ENCODE measurements at regions not wholly inside any gene's neighbourhood (a gene's known extent, or its start where the extent isn't known, plus 50 kb on each side); places are given as distances from the start of the nearest gene placed in this dataset.
"Not testable (repeated sequence)": the region's sequence is repeated elsewhere in the genome, so short reads cannot be mapped to it uniquely, and the experiment has no call there.

DNA sequence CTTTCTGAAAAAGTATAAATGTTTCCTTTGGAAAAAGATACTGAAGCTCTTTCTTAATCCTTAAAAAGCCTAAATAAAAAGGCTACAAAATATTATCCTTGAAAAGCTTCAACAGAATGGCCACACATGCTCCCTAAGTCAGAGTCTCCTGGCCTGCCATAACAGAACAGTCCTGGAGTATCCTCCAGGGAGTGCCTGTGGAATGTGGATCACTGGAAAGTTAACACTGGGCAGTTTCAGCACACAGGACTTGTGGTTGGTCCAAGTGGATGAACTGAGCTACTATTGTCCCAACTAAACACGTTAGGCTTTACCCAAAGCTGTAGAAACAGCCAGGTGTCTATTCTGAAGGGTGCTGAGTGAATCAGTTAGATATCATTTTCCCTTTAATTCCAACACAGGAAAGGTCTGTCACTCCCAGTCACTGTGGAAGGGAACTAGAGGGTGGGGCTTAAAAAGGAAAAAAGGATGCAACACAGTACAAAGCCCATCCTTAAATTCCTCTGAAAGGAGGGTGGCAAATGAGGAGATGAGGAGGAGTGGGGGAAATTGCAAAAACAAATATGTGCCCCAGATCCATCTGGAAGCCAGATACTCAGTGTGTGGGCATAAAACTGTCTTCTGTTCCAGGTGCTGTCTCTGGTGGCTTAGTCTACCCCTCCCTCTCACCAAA, 196.3 kb upstream of the SPAG17 start:
- DNase-seq (ENCODE audit: low spot score in 2 of 2): peak in 1 of 2 donors; percentile 17
- no peaks in the 10 kb centered on the region for H3K36me3 ChIP-seq
- no peaks in the 10 kb centered on the region for H3K27me3 ChIP-seq
- H3K27ac ChIP-seq: no peak overlapping the region
- TF ChIP-seq EP300 (IDR thresholded peaks at IDR 0.05): no peak
- TF ChIP-seq, protein P1, sequence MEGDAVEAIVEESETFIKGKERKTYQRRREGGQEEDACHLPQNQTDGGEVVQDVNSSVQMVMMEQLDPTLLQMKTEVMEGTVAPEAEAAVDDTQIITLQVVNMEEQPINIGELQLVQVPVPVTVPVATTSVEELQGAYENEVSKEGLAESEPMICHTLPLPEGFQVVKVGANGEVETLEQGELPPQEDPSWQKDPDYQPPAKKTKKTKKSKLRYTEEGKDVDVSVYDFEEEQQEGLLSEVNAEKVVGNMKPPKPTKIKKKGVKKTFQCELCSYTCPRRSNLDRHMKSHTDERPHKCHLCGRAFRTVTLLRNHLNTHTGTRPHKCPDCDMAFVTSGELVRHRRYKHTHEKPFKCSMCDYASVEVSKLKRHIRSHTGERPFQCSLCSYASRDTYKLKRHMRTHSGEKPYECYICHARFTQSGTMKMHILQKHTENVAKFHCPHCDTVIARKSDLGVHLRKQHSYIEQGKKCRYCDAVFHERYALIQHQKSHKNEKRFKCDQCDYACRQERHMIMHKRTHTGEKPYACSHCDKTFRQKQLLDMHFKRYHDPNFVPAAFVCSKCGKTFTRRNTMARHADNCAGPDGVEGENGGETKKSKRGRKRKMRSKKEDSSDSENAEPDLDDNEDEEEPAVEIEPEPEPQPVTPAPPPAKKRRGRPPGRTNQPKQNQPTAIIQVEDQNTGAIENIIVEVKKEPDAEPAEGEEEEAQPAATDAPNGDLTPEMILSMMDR (IDR thresholded peaks at IDR 0.05): no peak
- no peak for TF ChIP-seq POLR2A (IDR thresholded peaks at IDR 0.05)
- H3K9me3 ChIP-seq: peaks cover 0 to 7% (median 0%) of the 10 kb centered on the region in 4 donors
- no peak overlapping the region for H3K4me3 ChIP-seq
- H3K4me1 ChIP-seq: no peaks in the 10 kb centered on the region
- WGBS, 2 donors: 44 to 47% methylated on average over 1 of the region's 1 CpG

DNA sequence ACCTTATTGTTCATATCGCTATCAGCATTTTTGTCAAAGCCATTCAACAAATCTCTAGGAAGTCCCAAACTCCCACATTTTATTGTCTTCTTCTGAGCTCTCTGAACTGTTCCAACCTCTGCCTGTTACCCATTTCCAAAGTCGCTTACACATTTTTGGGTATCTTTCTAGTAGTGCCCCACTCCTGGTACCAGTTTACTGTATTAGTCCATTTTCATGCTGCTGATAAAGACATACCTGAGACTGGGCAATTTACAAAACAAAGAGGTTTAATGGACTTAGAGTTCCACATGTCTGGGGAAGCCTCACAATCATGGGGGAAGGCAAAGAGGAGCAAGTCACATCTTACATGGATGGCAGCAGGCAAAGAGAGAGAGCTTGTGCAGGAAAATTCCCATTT, 192.2 kb upstream of the SPAG17 start:
- H3K9me3 ChIP-seq: peaks cover 0 to 39% (median under 1%) of the 10 kb centered on the region in 4 donors
- DNase-seq (ENCODE audit: low spot score in 2 of 2); H3K36me3 ChIP-seq; H3K27ac ChIP-seq; H3K27me3 ChIP-seq; H3K4me3 ChIP-seq; H3K4me1 ChIP-seq: not testable (repeated sequence)
- 98 to 99% methylated on average over 2 of the region's 2 CpGs for WGBS, 2 donors

DNA sequence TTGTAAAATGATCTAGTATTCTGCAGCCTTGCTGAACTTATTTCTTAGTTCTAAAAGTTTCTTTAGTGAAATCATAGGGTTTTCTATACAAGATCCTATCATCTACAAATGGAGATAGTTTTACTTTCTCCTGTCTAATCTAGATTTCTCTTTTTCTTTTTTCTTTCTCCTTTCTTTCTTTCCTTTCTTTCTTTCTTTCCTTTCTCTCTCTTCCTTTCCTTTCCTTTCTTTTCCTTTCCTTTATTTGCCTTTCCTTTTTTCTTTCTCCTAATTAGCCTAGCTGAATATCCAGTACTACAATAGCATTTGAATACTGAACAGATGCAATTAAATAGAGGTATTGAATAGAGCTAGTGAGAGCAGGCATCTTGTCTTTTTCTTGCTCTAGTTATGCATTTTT, 186.6 kb upstream of the SPAG17 start:
- H3K36me3 ChIP-seq: no peaks in the 10 kb centered on the region
- H3K4me1 ChIP-seq: no peaks in the 10 kb centered on the region
- no peaks in the 10 kb centered on the region for H3K27me3 ChIP-seq
- no peak overlapping the region for H3K4me3 ChIP-seq
- DNase-seq (ENCODE audit: low spot score in 2 of 2): no peak
- peaks cover 0 to 64% (median 3%) of the 10 kb centered on the region in 4 donors for H3K9me3 ChIP-seq
- TF ChIP-seq EP300 (IDR thresholded peaks at IDR 0.05): no peak
- TF ChIP-seq, protein P1 (IDR thresholded peaks at IDR 0.05): no peak
- no peak for TF ChIP-seq POLR2A (IDR thresholded peaks at IDR 0.05)
- H3K27ac ChIP-seq: no peak overlapping the region

DNA sequence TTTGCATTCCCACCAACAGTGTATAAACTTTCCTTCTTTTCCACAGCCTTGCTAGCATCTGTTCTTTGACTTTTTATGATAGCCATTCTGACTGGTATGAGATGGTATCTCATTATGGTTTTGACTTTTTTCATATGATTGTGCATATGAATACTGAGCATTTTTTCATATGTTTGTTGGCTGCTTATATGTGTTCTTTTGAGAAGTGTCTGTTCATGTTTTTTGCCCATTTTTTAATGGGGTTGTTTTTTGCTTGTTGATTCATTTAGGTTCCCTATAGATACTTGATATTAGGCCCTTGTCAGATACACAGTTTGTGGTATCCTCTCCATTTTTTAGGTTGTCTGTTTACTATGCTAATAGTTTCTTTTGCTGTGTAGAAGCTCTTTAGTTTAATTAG, 185.8 kb upstream of the SPAG17 start:
- DNase-seq (ENCODE audit: low spot score in 2 of 2): no peak
- Histone ChIP-seq H3K4me3 (no peak overlapping the region), H3K9me3 (peaks cover 0 to 70% (median 3%) of the 10 kb centered on the region in 4 donors), H3K27ac (no peak overlapping the region), H3K4me1 (no peaks in the 10 kb centered on the region), H3K36me3 (no peaks in the 10 kb centered on the region), H3K27me3 (no peaks in the 10 kb centered on the region)
- no peak for TF ChIP-seq EP300 (IDR thresholded peaks at IDR 0.05)
- TF ChIP-seq, protein P1 (IDR thresholded peaks at IDR 0.05): no peak

DNA sequence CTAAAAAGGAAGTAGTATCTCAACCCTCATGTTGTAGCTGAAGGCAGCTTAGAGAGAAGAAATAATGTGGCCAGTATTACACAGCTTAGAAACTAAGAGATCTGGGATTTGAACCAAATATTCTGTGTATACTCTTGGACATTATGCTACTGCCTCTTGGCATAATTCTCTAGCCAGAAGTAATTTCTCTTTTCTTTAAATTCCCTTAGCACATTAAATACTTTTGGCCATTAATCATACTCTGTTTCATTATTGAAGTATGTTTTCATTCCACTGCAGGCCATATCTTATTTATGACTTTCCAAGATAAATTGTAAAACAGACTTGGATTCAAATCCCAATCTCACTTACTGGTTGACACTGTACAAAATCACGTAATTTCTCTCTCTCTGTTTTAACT, 181.3 kb upstream of the SPAG17 start:
- Histone ChIP-seq H3K9me3 (peaks cover 0 to 64% (median 10%) of the 10 kb centered on the region in 4 donors), H3K27me3 (no peaks in the 10 kb centered on the region), H3K27ac (no peak overlapping the region), H3K4me1 (no peaks in the 10 kb centered on the region), H3K4me3 (no peak overlapping the region), H3K36me3 (no peaks in the 10 kb centered on the region)
- 0% methylated on average over 1 of the region's 1 CpG for WGBS, 2 donors
- DNase-seq (ENCODE audit: low spot score in 2 of 2): no peak
- TF ChIP-seq EP300 (IDR thresholded peaks at IDR 0.05) (no peak), POLR2A (IDR thresholded peaks at IDR 0.05) (no peak)
- TF ChIP-seq, protein P1 (IDR thresholded peaks at IDR 0.05): no peak

DNA sequence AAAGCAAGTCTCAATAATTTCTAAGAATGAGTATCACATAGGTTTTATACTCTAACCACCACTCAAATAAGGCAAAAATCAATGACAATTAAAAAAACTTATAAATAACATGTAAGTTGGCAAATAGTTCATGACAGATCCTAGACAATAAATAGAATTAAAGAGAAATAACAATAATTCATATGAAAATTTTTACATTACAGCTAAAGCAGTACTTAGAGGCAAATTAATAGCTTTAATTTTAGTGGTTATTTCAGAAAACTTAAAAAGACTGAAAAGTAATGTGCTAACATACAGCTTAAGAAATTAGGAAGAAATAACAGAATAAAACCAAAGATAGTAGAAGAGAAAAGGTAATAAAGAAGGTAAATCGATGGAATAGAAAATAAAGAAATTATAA, 179.9 kb upstream of the SPAG17 start:
- peaks cover 0 to 50% (median 10%) of the 10 kb centered on the region in 4 donors for H3K9me3 ChIP-seq
- WGBS, 2 donors: 91 to 93% methylated on average over 1 of the region's 1 CpG
- H3K27me3 ChIP-seq: no peaks in the 10 kb centered on the region
- H3K4me1 ChIP-seq: no peaks in the 10 kb centered on the region
- no peak for DNase-seq (ENCODE audit: low spot score in 2 of 2)
- H3K4me3 ChIP-seq: no peak overlapping the region
- H3K36me3 ChIP-seq: no peaks in the 10 kb centered on the region
- H3K27ac ChIP-seq: no peak overlapping the region
- no peak for TF ChIP-seq POLR2A (IDR thresholded peaks at IDR 0.05)
- TF ChIP-seq, protein P1 (IDR thresholded peaks at IDR 0.05): no peak
- no peak for TF ChIP-seq EP300 (IDR thresholded peaks at IDR 0.05)
